ENCODE measurements at regions not wholly inside any gene's neighbourhood (a gene's known extent, or its start where the extent isn't known, plus 50 kb on each side); places are given as distances from the start of the nearest gene placed in this dataset.

GRCh38 chr10:109480836-109481235, 442.5 kb downstream of the XPNPEP1 start:
- Histone ChIP-seq H3K4ac (ENCODE audit: low read depth, low read length) (no peak overlapping the region), H2BK120ac (ENCODE audit: low read depth, low read length, poor library complexity, severe bottlenecking) (no peak overlapping the region), H3K14ac (ENCODE audit: insufficient read depth, low read length) (no peak overlapping the region), H3K56ac (ENCODE audit: insufficient read length, low read depth, low read length) (no peak overlapping the region), H2BK15ac (ENCODE audit: low read depth, low read length) (no peak overlapping the region), H4K8ac (replicated peaks; ENCODE audit: insufficient read length, low read depth, low read length) (no peak overlapping the region), H3K23me2 (ENCODE audit: insufficient read length, low read depth, low read length, poor library complexity, severe bottlenecking) (no peaks in the 10 kb centered on the region), H3K4me1 (ENCODE audit: insufficient read depth, low read length) (no peaks in the 10 kb centered on the region), H3K9me3 (ENCODE audit: control insufficient read depth, low read depth, low read length) (no peaks in the 10 kb centered on the region), H4K20me1 (ENCODE audit: control insufficient read depth, insufficient read depth, insufficient read length) (no peaks in the 10 kb centered on the region), H2BK12ac (ENCODE audit: insufficient read length, low read depth, low read length) (no peak overlapping the region), H4K5ac (ENCODE audit: insufficient read length, low read depth, low read length) (no peak overlapping the region), H3K23ac (ENCODE audit: insufficient read length, low read depth, low read length) (no peak overlapping the region), H2BK20ac (ENCODE audit: low read depth, low read length, poor library complexity, severe bottlenecking) (no peak overlapping the region), H3K9ac (ENCODE audit: extremely low read depth, insufficient read length, low read length) (no peak overlapping the region), H2AK5ac (ENCODE audit: insufficient read length, low read length) (no peak overlapping the region), H2BK5ac (ENCODE audit: insufficient read length, low read length) (no peak overlapping the region), H2AFZ (ENCODE audit: low read length) (no peak overlapping the region), H3K18ac (ENCODE audit: insufficient read length, low read depth, low read length) (no peak overlapping the region), H3K27me3 (ENCODE audit: insufficient read depth, low read length) (no peaks in the 10 kb centered on the region), H3K79me2 (ENCODE audit: insufficient read depth, low read length) (no peaks in the 10 kb centered on the region), H4K91ac (ENCODE audit: insufficient read length, low read depth, low read length) (no peak overlapping the region), H3T11ph (ENCODE audit: low read length) (no peak overlapping the region), H3K4me2 (ENCODE audit: insufficient read depth, insufficient read length, low read length) (no peak overlapping the region), H3K79me1 (ENCODE audit: insufficient read depth, low read depth, low read length, poor library complexity, severe bottlenecking) (no peaks in the 10 kb centered on the region), H3K27ac (ENCODE audit: insufficient read length, low read depth, low read length) (no peak overlapping the region)
- Mint-ChIP-seq H3K36me3 (ENCODE audit: insufficient read depth in 1 of 3, low read depth in 3 of 3) (no peaks in the 10 kb centered on the region), H3K27me3 (ENCODE audit: low read depth) (no peaks in the 10 kb centered on the region), H3K4me3 (no peak overlapping the region), H3K27ac (no peak overlapping the region; a peak in 1 of 7 replicates), H3K4me1 (peaks cover 3% of the 10 kb centered on the region in 2 experiments; a peak in 2 of 4 replicates), H3K9me3 (no peaks in the 10 kb centered on the region)
- DNase-seq = no peak
- TF ChIP-seq, protein P1, sequence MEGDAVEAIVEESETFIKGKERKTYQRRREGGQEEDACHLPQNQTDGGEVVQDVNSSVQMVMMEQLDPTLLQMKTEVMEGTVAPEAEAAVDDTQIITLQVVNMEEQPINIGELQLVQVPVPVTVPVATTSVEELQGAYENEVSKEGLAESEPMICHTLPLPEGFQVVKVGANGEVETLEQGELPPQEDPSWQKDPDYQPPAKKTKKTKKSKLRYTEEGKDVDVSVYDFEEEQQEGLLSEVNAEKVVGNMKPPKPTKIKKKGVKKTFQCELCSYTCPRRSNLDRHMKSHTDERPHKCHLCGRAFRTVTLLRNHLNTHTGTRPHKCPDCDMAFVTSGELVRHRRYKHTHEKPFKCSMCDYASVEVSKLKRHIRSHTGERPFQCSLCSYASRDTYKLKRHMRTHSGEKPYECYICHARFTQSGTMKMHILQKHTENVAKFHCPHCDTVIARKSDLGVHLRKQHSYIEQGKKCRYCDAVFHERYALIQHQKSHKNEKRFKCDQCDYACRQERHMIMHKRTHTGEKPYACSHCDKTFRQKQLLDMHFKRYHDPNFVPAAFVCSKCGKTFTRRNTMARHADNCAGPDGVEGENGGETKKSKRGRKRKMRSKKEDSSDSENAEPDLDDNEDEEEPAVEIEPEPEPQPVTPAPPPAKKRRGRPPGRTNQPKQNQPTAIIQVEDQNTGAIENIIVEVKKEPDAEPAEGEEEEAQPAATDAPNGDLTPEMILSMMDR (conservative IDR thresholded peaks at IDR 0.05) = no peak

All from H9 (cell line).